ENCODE measurements at regions not wholly inside any gene's neighbourhood (a gene's known extent, or its start where the extent isn't known, plus 50 kb on each side); places are given as distances from the start of the nearest gene placed in this dataset.

DNA sequence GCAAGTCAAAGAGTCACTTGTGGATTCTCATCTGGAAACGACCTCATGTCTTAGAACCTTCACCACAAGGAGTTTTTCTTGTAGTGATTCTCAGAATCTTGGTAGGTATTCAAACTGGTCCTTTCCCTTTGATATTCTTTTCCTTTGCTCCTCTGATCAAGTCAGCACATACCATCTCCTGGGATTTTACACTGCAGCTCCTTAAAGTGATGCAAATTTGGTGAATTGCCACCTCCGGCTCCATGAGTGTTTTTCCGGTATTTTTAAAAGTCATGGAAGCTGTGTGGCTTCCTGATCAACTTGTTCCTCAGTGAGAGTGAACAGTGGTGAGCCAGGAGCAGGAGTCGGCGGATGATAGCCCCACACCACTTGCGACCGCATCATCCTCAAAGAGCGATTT, 182.1 kb upstream of the DAB1 start:
- H3K27ac ChIP-seq (ENCODE audit: low read depth, low read length) = no peak overlapping the region
- TF ChIP-seq EZH2phosphoT487 (conservative IDR thresholded peaks at IDR 0.05; ENCODE audit: low read length) (no peak), CTCF (IDR thresholded peaks at IDR 0.05; ENCODE audit: insufficient read depth, low read length, poor library complexity, severe bottlenecking) (no peak)
- H3K9ac ChIP-seq (ENCODE audit: low read length) = no peak overlapping the region
- H3K9me2 ChIP-seq (replicated peaks; ENCODE audit: insufficient read depth, low read length) = no peaks in the 10 kb centered on the region
- no peak overlapping the region for H3K4me3 ChIP-seq (ENCODE audit: insufficient read depth, low read length, poor library complexity, severe bottlenecking)
- no peaks in the 10 kb centered on the region for H3K9me3 ChIP-seq (ENCODE audit: insufficient read depth, low read length)
- no peak overlapping the region for H3K4me2 ChIP-seq (ENCODE audit: low read depth, low read length, poor library complexity, severe bottlenecking)
- H3K27me3 ChIP-seq (ENCODE audit: low read length) = no peaks in the 10 kb centered on the region
- H2AFZ ChIP-seq (ENCODE audit: low read depth, low read length, severe bottlenecking) = no peak overlapping the region
- no peaks in the 10 kb centered on the region for H4K20me1 ChIP-seq (ENCODE audit: low read depth, low read length)
- no peaks in the 10 kb centered on the region for H3K36me3 ChIP-seq (ENCODE audit: low read length)
- H3K79me2 ChIP-seq (ENCODE audit: insufficient read depth, low read length) = no peaks in the 10 kb centered on the region
- no peaks in the 10 kb centered on the region for H3F3A ChIP-seq (ENCODE audit: insufficient read depth)

GRCh38 chr1:57603696-57604095, 179.8 kb upstream of the DAB1 start:
- H3K9ac ChIP-seq (ENCODE audit: low read length) = no peak overlapping the region
- no peak for TF ChIP-seq EZH2phosphoT487 (conservative IDR thresholded peaks at IDR 0.05; ENCODE audit: low read length)
- TF ChIP-seq CTCF (IDR thresholded peaks at IDR 0.05; ENCODE audit: insufficient read depth, low read length, poor library complexity, severe bottlenecking) = no peak

DNA sequence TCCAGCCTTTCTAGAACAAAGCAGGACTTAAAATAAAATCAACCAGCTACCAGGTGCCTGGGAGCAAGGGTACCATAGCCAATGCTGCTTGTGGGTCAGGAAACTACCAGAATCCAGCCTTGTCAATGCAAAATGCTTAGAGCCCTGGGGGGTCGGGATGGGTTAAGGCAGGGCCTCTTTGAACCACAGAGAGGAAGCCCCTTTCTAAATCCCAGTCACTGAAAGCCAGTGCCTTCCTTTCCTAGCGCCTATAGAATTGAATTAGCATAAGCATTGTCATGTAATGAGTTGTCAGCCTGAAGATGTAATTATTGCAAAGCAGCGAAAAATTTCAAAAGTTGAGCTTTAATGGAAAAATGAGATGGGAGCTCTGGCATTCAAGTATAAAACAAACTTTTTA, 176.6 kb upstream of the DAB1 start:
- no peak overlapping the region for H3K27ac ChIP-seq (ENCODE audit: low read depth, low read length)
- no peak overlapping the region for H3K4me3 ChIP-seq (ENCODE audit: insufficient read depth, low read length, poor library complexity, severe bottlenecking)
- no peak overlapping the region for H2AFZ ChIP-seq (ENCODE audit: low read depth, low read length, severe bottlenecking)
- no peak overlapping the region for H3K4me2 ChIP-seq (ENCODE audit: low read depth, low read length, poor library complexity, severe bottlenecking)
- H3K79me2 ChIP-seq (ENCODE audit: insufficient read depth, low read length) = no peaks in the 10 kb centered on the region
- no peaks in the 10 kb centered on the region for H3F3A ChIP-seq (ENCODE audit: insufficient read depth)
- H3K36me3 ChIP-seq (ENCODE audit: low read length) = no peaks in the 10 kb centered on the region
- no peaks in the 10 kb centered on the region for H3K27me3 ChIP-seq (ENCODE audit: low read length)
- no peak overlapping the region for H3K9ac ChIP-seq (ENCODE audit: low read length)
- H3K9me2 ChIP-seq (replicated peaks; ENCODE audit: insufficient read depth, low read length) = no peaks in the 10 kb centered on the region
- no peaks in the 10 kb centered on the region for H3K9me3 ChIP-seq (ENCODE audit: insufficient read depth, low read length)
- no peaks in the 10 kb centered on the region for H4K20me1 ChIP-seq (ENCODE audit: low read depth, low read length)
- TF ChIP-seq CTCF (IDR thresholded peaks at IDR 0.05; ENCODE audit: insufficient read depth, low read length, poor library complexity, severe bottlenecking) (no peak), EZH2phosphoT487 (conservative IDR thresholded peaks at IDR 0.05; ENCODE audit: low read length) (no peak)

More at GRCh38 chr1:57603696-57604095, 179.8 kb upstream of the DAB1 start:
- no peak overlapping the region for H3K4me2 ChIP-seq (ENCODE audit: low read depth, low read length, poor library complexity, severe bottlenecking)
- no peaks in the 10 kb centered on the region for H3K9me3 ChIP-seq (ENCODE audit: insufficient read depth, low read length)
- H4K20me1 ChIP-seq (ENCODE audit: low read depth, low read length) = no peaks in the 10 kb centered on the region
- H3K27me3 ChIP-seq (ENCODE audit: low read length) = no peaks in the 10 kb centered on the region
- H2AFZ ChIP-seq (ENCODE audit: low read depth, low read length, severe bottlenecking) = no peak overlapping the region
- H3K79me2 ChIP-seq (ENCODE audit: insufficient read depth, low read length) = no peaks in the 10 kb centered on the region
- no peaks in the 10 kb centered on the region for H3F3A ChIP-seq (ENCODE audit: insufficient read depth)
- no peaks in the 10 kb centered on the region for H3K9me2 ChIP-seq (replicated peaks; ENCODE audit: insufficient read depth, low read length)
- H3K27ac ChIP-seq (ENCODE audit: low read depth, low read length) = no peak overlapping the region
- H3K36me3 ChIP-seq (ENCODE audit: low read length) = no peaks in the 10 kb centered on the region
- H3K4me3 ChIP-seq (ENCODE audit: insufficient read depth, low read length, poor library complexity, severe bottlenecking) = no peak overlapping the region
